Activated B cell treated with CpG ODN at 0.5 μM for 24 hours (primary cell): ENCODE measurements at regions not wholly inside any gene's neighbourhood (a gene's known extent, or its start where the extent isn't known, plus 50 kb on each side); places are given as distances from the start of the nearest gene placed in this dataset.
"Not testable (repeated sequence)": the region's sequence is repeated elsewhere in the genome, so short reads cannot be mapped to it uniquely, and the experiment has no call there.

Experiments
- ATAC-seq: fragments of 200-7000 bp; cut with Tn5 transposase; one replicate; pipeline ENCODE4 v1.10.0; 2021; ENCODE audit warnings: low read depth, mild to moderate bottlenecking, moderate library complexity
- CTCF ChIA-PET: fragments of 350-600 bp; sonication (Branson Sonifier 250); formaldehyde crosslinking; loops from one replicate; lab custom pipeline; 2021; ENCODE audit warnings: antibody characterized with exemption; lab: Charles Lee
- POLR2A ChIA-PET: fragments of 350-600 bp; sonication (Branson Sonifier 250); formaldehyde crosslinking; loops from one replicate; lab custom pipeline; 2021; ENCODE audit warnings: antibody characterized with exemption; lab: Charles Lee
- DNase-seq: peaks from one replicate; pipeline ENCODE4 v3.0.0; 2022
- H3K27ac Mint-ChIP-seq: one replicate; pipeline ENCODE4 v1.8.0; 2020; ENCODE audit warnings: mixed read lengths
- H3K27me3 Mint-ChIP-seq: one replicate; pipeline ENCODE4 v1.8.0; 2021; ENCODE audit warnings: mixed read lengths
- H3K36me3 Mint-ChIP-seq: one replicate; pipeline ENCODE4 v1.8.0; 2021; ENCODE audit warnings: low read depth, mixed read lengths
- H3K4me1 Mint-ChIP-seq: one replicate; pipeline ENCODE4 v1.8.0; 2021; ENCODE audit warnings: mixed read lengths
- H3K4me3 Mint-ChIP-seq: one replicate; pipeline ENCODE4 v1.8.0; 2020; ENCODE audit warnings: mild to moderate bottlenecking, mixed read lengths
- H3K9me3 Mint-ChIP-seq: one replicate; pipeline ENCODE4 v1.8.0; 2020; ENCODE audit warnings: mixed read lengths
- CTCF ChIP-seq: fragments of 200-600 bp; IDR thresholded peaks from one replicate; pipeline ENCODE4 v1.8.0; 2022; ENCODE audit warnings: antibody characterized with exemption, mild to moderate bottlenecking
- intact Hi-C: fragments of 100-400 bp; cut with micrococcal nuclease; formaldehyde crosslinking; loops from one replicate; pipeline ENCODE4 v1.15.1; 2024

GRCh38 chr7:65722361-65722792, 150.5 kb upstream of the VKORC1L1 start:
- H3K4me3 Mint-ChIP-seq: no peak overlapping the region
- H3K27me3 Mint-ChIP-seq: no peaks in the 10 kb centered on the region
- H3K9me3 Mint-ChIP-seq: no peaks in the 10 kb centered on the region
- POLR2A ChIA-PET: interaction anchor here (0.6 kb wide), 1 partner anchor 928 kb away, joined by 4 read pairs; no protein-coding TSS in a partner anchor
- TF ChIP-seq CTCF: peak; percentile 60
- H3K27ac Mint-ChIP-seq: no peak overlapping the region
- CTCF ChIA-PET: interaction anchor here (0.5 to 1.0 kb wide), 5 partner anchors 99 to 1163 kb away, joined by 3 to 5 read pairs (median 3); no protein-coding TSS in a partner anchor
- peaks cover 15% of the 10 kb centered on the region for H3K36me3 Mint-ChIP-seq
- peaks cover 8% of the 10 kb centered on the region for H3K4me1 Mint-ChIP-seq
- ATAC-seq (peak; percentile 60), DNase-seq (peak; percentile 39)
- intact Hi-C loops: loop anchor here (1.0 to 5.0 kb wide), 3 partner anchors 118 to 1275 kb away; partner anchors contain the start of genes SBDS and TYW1

DNA sequence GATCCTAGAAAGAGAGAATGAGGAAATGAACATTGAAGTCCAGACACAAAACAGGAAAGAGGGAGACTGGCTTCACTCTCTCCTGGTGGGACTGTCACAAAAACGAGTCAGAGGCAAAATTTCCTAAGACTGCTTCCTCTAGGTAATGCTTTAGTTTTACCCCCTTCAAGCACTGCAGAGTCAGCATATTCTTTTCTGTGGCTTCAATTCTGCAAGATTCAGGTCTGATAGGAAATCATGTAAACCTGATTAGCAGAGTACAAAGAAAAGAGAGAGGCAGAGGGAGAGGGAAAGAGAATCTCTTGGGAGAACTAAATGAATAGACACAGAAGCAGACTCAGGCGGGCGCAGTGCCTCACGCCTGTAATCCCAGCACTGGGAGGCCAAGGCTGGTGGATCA, 145.7 kb upstream of the VKORC1L1 start:
- H3K27me3 Mint-ChIP-seq, H3K4me3 Mint-ChIP-seq, H3K27ac Mint-ChIP-seq, CTCF ChIA-PET, H3K9me3 Mint-ChIP-seq, DNase-seq, H3K4me1 Mint-ChIP-seq, ATAC-seq, POLR2A ChIA-PET, intact Hi-C loops: not testable (repeated sequence)
- peaks cover 16% of the 10 kb centered on the region for H3K36me3 Mint-ChIP-seq

DNA sequence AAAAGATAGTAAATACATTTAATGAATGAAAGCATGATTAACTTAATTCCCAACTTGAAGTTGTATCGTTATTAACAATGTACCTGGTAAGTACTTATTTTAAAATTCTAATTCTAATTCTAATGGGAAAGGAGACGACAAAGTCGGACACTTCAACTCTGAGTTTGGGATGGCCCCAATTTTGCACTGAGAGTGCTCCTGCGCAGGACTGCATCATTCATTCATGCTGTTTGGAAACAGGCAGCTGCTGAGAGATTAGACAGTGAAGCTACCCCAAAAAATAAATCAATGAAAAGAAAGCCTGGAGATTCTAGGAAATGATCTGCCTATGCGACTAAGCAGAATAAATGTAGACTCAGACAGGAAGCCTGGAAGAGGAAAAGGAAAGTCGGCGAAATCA, 141.7 kb upstream of the VKORC1L1 start:
- POLR2A ChIA-PET: interaction anchor here (0.6 kb wide), 1 partner anchor 326 kb away, joined by 3 read pairs; no protein-coding TSS in a partner anchor
- intact Hi-C loops: no loop called here
- H3K36me3 Mint-ChIP-seq: peaks cover 13% of the 10 kb centered on the region
- no peak for ATAC-seq
- CTCF ChIA-PET: no interaction called here
- H3K9me3 Mint-ChIP-seq: no peaks in the 10 kb centered on the region
- H3K4me1 Mint-ChIP-seq: peaks cover 3% of the 10 kb centered on the region
- no peak overlapping the region for H3K4me3 Mint-ChIP-seq
- no peaks in the 10 kb centered on the region for H3K27me3 Mint-ChIP-seq
- TF ChIP-seq CTCF: no peak
- H3K27ac Mint-ChIP-seq: no peak overlapping the region
- DNase-seq: no peak

GRCh38 chr7:65731562-65732035, 141.3 kb upstream of the VKORC1L1 start:
- DNase-seq: no peak
- Mint-ChIP-seq H3K36me3 (peaks cover 12% of the 10 kb centered on the region), H3K27me3 (no peaks in the 10 kb centered on the region), H3K27ac (no peak overlapping the region), H3K4me1 (peaks cover 3% of the 10 kb centered on the region), H3K4me3 (no peak overlapping the region), H3K9me3 (no peaks in the 10 kb centered on the region)
- no peak for TF ChIP-seq CTCF
- CTCF ChIA-PET: no interaction called here
- POLR2A ChIA-PET: no interaction called here
- peak; percentile 40 for ATAC-seq
- intact Hi-C loops: no loop called here

GRCh38 chr7:65744406-65744805, 128.5 kb upstream of the VKORC1L1 start:
- no peak for ATAC-seq
- H3K27me3 Mint-ChIP-seq: no peaks in the 10 kb centered on the region
- no peak for DNase-seq
- no peaks in the 10 kb centered on the region for H3K4me1 Mint-ChIP-seq
- H3K36me3 Mint-ChIP-seq: peaks cover 9% of the 10 kb centered on the region
- intact Hi-C loops: no loop called here
- ChIA-PET POLR2A (no interaction called here), CTCF (no interaction called here)
- H3K4me3 Mint-ChIP-seq: no peak overlapping the region
- H3K27ac Mint-ChIP-seq: no peak overlapping the region
- no peak for TF ChIP-seq CTCF
- no peaks in the 10 kb centered on the region for H3K9me3 Mint-ChIP-seq

DNA sequence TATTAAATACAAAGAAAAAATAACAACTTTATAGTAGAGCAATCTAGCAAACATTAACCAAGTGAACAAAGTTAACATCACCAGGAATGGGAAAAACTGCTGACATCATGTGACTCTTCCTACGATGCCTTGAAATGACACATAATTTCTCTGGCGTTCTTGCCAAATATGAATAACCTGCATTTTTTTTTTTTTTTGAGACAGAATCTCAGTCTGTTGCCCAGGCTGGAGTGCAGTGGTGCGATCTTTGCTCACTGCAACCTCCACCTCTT, 126.5 kb upstream of the VKORC1L1 start:
- Mint-ChIP-seq H3K9me3 (no peaks in the 10 kb centered on the region), H3K36me3 (peaks cover 7% of the 10 kb centered on the region), H3K4me3 (no peak overlapping the region), H3K4me1 (peaks cover 8% of the 10 kb centered on the region), H3K27me3 (no peaks in the 10 kb centered on the region), H3K27ac (no peak overlapping the region)
- ATAC-seq (no peak), DNase-seq (no peak)
- ChIA-PET POLR2A (interaction anchor here (0.5 kb wide), 1 partner anchor 882 kb away, joined by 5 read pairs; the partner anchor contains the start of gene KCTD7), CTCF (no interaction called here)
- TF ChIP-seq CTCF: no peak
- intact Hi-C loops: no loop called here
